HG03460 (cell line): ENCODE measurements at regions not wholly inside any gene's neighbourhood (a gene's known extent, or its start where the extent isn't known, plus 50 kb on each side); places are given as distances from the start of the nearest gene placed in this dataset.
"Not testable (repeated sequence)": the region's sequence is repeated elsewhere in the genome, so short reads cannot be mapped to it uniquely, and the experiment has no call there.

Experiments used
- ATAC-seq: cut with Tn5 transposase; IDR thresholded peaks from one replicate; pipeline ENCODE4 v1.9.1; 2021; ENCODE audit not compliant: unreplicated experiment

DNA sequence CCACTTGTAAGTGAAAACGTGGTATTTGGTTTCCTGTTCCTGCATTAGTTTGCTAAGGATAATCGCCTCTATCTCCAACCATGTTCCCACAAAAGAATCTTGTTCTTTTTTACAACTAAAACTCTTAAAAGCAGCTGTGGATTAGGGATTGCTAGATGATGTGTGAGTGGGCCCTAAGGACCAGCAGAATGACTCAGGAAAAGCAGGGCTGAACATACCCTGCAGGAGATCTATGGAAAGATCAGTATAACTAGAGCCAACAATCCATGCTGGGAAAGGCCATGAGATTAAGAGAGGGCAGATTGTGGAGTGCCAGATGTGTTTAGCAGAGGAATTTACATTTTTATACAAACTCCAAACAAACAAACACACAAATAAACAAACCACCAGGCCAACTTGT is 128.4 kb upstream of the TMEM164 start:
- ATAC-seq, result no peak

DNA sequence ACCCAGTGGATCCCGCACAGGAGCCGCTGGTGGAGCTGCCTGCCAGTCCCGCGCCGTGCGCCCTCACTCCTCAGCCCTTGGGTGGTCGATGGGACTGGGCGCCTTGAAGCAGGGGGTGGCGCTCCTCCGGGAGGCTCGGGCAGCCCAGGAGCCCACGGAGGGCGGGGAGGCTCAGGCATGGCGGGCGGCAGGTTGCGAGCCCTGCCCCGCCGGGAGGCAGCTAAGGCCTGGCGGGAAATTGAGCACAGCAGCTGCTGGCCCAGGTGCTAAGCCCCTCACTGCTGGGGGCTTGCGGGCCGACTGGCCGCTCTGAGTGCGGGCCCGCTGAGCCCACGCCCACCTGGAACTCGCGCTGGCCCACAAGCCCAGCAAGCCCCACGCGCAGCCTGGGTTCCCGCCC is 127.1 kb upstream of the TMEM164 start:
- no peak for ATAC-seq

DNA sequence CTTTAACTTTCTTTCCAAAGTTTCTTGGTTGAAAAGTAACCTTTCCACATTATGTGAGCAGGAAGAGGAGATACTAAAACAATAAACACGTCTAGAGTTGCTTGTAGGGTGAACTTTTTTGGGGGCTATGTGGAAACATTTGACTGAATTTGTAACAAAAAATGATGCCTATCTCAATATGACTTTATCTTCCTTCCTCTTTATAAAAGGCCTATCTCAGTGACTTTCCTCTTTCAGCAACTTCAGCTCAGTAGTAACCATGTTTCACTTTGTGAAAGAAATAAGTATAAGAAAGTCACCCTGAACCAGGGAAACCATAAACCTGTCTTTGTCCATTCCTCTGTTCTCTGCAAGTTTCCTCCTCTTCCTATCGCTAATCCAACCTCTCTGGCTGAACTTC is 124.7 kb upstream of the TMEM164 start:
- ATAC-seq, result no peak

DNA sequence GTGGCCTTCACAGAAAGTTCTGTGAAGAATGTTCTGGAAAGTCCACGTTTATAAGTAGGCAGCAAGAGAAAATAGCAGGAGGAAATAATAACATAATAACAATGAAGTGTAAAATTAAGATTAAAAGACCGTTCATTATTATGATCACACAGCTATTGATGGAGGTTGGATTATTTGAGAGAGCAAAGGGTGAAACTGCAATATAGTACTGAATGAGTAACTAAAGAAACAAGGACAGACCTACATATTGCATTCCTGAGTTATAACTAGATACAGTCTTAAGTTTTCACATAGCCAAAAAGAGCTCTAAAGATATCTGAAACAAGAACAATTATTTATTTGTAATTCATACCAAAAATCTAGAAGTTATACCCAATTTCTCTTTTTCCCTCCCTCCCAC is 122.9 kb upstream of the TMEM164 start:
- no peak for ATAC-seq

DNA sequence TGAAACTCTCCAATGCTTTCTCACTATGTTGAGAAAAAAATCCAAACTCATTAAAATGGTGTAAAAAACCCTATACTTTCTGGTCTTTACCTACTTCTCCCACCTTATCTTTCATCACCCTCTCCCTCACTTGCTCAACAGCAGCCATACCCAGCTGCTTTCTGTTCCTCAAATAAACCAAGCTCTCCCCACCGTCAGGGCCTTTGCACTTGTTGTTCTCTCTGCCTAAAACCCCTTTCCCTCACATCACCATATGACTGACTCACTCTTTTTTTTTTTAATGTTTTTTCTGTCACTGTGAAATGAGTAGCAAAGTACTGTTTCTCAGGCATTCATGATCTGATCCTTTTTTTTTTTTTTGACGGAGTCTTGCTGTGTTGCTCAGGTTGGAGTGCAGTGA is 122.3 kb upstream of the TMEM164 start:
- ATAC-seq, result peak; percentile 85

DNA sequence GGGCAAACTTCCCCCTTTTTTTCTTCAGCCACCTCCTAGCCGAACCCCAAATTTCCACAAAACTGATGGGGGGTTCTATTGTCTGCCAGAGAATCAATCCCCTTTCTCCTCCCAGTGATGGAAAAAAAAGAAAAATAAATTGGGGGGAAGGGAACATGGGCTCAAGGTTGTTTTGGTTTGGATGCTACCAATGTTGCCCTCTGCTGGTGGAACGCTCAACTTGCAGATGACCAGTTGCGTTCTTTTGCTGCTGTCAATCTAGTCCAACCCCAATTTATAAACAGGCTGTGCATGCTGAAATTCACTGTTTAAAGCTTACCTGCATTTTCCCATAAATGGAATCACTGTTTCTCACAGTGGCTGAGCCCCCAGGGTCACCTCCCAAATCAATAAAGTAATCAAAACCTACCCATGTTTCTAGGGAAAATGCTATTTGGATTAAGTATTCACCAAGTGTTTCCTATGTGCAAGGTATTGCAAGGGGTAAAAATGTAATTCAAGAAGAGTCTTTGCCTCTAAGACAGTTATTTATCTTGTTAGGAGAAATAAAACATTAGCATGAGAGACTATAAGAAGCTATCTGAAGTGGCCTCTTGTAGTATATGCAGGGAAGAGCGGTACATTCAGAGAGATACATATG is 116.7 kb upstream of the TMEM164 start:
- no peak for ATAC-seq

DNA sequence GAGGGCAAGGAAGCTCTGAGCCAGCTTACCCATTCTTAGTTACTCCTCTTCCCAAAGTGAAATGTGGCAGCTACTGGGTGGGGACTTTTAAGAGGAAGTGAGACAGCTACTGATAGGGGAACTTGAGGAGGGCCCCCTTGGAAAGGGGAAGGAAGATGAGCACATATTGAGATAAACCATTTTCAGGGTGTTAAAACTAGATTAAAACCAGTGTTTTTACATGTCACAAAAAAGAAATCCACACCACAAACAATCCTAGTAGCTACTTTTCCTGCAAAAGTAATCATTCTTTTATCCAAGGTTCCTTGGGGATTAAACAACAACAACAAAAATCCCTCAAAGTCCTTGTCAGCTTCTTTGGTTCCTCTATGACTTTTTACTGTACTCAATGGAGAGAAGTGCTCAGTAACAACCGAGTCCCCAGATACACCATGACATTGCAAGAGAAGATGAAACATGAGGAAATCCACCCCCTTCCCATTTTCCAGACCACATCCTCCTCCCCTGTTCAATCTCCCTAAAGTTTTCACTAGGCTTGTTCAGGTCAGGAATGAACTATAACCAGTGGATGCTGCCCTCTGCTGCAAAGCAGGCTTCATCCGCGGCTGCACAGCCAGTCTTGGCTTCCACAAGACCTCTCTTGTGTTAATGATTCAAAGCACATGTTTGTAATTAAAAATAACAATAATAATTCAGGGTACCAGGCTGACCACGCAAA is 113.5 kb upstream of the TMEM164 start:
- no peak for ATAC-seq

DNA sequence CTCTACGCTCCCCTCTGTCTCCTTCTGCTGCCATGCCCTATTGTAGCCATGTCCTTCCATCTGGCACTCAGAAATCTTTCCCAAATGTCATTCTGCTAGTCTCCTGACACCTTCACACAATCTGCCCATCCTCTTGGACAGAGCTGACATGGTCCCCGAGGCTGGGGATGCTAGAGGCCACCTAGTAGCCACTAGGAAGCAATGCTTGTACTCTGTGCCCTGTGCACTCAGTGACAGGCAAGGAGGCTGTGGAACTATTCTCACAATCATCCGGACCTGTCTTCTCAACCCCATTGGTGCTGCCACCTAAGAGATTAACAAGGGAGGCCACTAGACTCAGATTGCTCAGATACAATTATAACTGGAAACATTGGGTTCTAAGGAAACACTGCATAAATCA is 112.6 kb upstream of the TMEM164 start:
- no peak for ATAC-seq

DNA sequence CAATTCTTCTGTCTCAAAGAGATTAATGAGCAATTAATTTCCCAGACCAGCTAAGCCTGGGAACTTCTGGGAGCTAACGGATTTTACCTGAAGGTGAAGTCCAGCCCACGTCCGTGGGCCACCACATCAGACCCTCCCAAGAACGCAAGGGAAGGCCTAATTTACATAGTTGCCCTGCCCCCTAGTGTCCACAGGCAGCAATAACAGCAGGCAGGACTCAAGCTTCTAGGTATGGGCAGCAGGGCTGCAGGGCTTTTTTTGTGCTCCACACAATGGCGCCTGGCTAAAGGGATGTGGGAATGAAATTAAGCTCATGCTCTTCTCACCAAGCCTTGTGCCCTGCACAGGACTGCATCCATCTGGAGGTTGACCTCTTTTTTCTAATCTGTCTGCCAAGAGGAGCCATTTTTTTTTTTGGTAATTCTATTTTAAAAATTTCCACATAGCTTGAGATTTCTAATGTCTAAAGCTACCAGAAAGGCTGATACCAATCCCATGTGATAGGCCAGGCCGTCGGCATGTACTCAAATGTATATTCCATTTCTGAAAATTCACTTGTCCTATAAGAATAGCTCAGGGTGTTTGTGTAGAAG is 111.9 kb upstream of the TMEM164 start:
- ATAC-seq, result peak; percentile 63

DNA sequence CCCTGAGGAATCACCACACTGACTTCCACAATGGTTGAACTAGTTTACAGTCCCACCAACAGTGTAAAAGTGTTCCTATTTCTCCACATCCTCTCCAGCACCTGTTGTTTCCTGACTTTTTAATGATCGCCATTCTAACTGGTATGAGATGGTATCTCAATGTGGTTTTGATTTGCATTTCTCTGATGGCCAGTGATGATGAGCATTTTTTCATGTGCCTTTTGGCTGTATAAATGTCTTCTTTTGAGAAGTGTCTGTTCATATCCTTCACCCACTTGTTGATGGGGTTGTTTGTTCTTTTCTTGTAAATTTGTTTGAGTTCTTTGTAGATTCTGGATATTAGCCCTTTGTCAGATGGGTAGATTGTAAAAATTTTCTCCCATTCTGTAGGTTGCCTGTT is 106.9 kb upstream of the TMEM164 start:
- not testable (repeated sequence) for ATAC-seq

DNA sequence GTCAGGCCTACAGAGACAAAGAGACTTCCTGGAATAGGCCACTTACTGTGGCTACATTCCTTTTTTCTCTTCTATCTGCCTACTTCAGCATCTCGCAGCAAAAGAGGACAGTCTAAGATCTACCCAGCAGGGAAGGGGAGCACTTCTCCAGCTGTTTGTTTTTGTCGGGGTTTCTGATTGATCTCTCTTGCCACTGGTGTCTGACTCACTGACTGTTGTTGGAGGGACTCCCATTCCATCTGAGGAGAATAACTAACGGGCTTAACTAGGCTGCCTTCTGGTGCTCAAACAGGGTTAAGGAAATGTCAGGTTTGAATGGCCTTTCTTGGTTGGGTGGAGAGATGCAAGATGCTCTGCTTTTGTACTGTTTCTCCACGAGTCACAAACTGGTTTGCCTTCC is 100.2 kb upstream of the TMEM164 start:
- ATAC-seq, result no peak

DNA sequence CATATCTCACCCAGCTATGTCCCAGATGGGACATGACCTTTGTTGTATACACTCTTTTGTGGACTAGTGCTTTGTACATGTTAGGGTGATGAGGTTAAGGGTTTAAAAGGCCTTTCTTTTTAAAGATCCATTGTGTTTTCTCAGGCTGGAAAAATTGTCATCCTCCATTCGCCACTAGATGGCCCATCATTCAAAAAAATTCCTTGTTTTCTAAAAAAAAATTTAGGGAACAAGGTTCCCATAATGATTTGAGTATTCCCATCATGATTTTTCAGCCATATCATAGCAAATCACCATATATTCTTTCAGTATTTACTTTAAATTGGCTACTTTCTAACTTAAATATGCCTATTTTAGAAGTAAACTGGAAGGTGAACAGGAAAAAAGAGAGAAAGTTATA is 91.9 kb upstream of the TMEM164 start:
- no peak for ATAC-seq

DNA sequence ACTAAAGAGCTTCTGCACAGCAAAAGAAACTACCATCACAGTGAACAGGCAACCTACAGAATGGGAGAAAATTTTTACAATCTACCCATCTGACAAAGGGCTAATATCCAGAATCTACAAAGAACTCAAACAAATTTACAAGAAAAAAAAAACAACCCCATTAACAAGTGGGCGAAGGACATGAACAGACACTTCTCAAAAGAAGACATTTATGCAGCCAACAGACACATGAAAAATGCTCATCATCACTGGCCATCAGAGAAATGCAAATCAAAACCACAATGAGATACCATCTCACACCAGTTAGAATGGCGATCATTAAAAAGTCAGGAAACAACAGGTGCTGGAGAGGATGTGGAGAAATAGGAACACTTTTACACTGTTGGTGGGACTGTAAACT is 89.9 kb upstream of the TMEM164 start:
- ATAC-seq, result not testable (repeated sequence)

DNA sequence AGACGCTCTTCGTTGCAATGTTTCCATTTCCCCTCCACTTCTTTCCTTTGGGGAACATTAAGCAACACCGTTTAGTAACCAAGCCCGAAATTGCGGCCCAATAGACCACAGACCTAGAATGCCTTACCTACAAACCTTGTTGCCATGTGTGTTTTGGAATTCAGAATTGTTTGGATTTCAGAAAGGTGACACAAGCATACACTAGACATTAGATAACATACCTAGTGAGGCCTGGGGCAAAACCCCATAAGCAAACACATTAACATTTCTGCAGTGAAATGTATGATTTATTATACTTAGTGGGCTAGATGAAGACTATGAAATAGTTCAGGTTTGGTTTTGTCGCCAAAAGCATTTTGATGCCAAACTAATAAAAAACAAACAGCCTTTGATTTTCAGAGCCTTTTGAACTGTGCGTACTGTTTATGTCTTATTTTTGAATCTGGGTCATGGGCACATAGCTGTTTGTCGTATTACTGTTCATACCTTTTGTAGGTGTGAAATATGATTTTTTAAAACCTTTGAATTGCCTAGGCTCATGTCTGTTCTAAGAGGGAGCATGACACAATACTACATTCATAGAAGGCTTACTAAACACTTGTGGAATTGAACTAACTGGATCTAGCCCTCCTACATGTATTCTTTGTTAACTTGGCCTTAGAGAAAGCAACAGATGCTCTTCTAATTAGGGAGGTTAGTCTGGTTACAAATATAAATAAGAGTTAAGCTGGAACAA is 88.6 kb upstream of the TMEM164 start:
- ATAC-seq, result no peak

DNA sequence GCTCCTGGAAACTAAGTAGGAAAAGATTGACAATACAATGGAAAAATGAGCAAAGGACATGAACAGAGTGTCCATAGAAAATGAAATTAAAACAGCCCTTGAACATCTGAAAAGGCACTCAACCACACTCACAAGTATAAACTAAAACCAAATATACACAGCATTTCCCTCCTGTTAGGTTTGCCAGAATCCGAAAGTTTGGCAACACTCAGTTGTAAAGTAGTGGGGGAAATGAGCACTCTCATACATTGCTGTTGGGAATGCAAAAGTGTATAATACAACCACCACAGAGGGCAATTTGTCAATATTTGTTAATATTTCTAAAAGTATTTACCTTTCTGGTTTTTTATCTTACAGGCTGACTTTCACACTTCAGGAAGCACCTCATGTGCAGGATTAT is 84.2 kb upstream of the TMEM164 start:
- ATAC-seq, result no peak

DNA sequence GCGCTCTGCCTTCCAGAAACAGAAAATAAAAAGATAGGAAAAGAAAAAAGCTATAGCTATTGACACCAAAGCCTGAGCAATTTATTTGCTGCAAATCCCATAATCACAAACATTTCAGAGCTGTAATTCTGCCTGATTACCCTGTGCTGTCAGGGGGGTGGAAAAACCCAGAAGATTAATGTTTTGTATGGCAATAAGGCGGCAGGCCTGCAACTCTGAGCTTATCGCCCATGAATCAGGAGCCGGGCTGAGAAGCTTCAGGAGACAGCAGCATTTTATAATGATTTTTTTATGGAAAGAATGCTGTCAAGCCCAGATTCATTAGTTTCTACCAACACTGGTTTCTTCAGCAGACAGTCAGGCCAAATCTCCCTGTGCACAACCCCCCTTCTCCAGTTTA is 82.6 kb upstream of the TMEM164 start:
- no peak for ATAC-seq

DNA sequence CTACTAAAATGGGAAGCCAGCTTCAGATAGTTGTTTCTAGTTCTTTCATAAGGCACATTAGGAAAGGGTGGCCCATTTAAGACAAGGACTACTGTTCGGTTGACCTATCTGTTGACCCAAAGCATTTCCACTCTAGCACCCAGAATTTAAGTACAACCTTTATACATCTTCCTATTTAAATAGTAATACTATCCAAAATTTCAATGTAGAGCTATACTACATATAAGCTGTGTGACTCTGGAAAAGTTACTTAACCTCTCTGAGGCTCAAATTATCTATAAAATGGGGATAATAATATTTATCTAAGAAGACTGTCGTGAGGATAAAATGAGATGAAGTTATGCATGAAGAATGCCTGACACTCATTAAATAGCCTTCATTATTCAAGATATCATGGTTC is 82.0 kb upstream of the TMEM164 start:
- ATAC-seq, result no peak

DNA sequence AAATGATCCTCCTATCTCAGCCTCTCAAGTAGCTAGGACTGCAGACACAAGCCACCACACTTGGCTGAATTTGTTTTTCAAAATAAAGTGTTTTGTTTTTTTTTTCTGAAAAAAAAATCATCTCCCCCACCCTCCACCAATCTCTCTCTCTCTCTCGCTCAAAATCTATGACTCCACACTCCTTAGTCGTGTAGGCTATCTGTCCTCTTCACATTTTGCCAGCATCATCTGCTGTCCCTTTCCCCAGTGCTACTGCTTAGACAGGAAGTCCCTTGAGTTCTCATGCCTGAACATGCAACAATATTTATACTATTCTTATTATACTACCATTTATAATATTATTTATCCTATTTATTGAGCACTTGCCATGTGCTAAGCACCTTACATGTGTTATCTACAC is 80.7 kb upstream of the TMEM164 start:
- no peak for ATAC-seq

DNA sequence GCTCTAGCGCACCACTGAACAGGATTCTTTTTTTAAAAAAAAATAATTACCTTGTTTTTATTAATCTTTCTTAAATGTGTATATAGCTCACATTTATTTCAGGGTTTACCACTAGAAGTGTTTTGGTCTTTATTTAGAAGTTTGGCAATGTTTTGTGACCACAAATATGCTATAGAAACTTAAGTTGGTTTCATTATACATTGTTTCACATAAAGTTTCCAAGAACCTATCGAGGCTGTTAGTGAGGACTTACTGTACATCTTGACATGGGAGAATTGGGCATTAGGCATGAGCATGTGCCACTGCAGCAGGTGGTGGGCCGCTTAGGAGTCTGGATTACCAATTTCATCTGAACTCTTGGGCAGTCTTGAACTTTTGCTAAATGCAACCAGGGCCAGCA is 77.9 kb upstream of the TMEM164 start:
- ATAC-seq, result not testable (repeated sequence)

DNA sequence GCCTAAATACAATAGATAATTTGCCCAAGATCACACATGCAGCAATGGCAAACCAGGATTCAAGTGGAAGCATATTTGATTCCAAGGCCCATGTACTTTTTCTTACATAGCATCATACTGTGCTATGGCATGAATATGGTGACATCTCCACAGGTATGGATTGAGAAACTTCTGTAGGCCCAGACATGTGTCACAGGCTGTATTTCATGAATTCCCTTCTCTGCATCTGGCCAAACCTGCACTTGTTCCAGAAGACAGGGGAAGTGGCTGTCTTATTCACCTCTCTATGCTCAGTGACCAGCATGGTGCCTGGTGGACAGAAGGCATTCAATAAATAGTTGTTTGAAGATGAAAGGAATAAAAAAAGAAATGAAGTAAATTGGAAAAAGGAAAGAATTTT is 77.3 kb upstream of the TMEM164 start:
- ATAC-seq, result no peak

DNA sequence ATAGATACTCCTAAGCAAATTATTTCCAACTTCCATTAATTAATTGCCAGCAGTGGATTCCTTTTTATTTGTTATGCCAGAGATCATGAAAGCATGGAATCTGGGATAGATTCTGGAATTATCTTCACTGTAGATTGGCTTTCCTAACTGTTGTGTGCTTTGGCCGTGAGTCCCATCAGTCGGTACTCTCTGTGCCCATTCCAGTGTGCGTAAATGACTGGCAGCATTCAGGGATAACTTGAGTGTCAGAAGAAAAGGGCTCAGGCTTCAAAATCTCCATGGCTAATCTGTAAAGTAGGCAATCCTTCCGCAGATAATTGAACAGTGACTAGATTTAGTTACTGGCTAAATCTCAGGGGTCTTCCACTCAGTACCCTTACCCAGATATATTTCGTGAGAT is 76.8 kb upstream of the TMEM164 start:
- ATAC-seq, result no peak
